GM12873 (cell line): ENCODE measurements at regions not wholly inside any gene's neighbourhood (a gene's known extent, or its start where the extent isn't known, plus 50 kb on each side); places are given as distances from the start of the nearest gene placed in this dataset.

ENCODE experiments used
- TF ChIP-seq, protein P1 (sequence below): IDR thresholded peaks from 2 replicates; pipeline ENCODE4 v1.5.1; 2012; ENCODE audit warnings: low read depth, mild to moderate bottlenecking, moderate library complexity, low read length, control low read depth; ENCODE audit not compliant: insufficient read depth; ENCODE audit errors: missing control alignments

DNA sequence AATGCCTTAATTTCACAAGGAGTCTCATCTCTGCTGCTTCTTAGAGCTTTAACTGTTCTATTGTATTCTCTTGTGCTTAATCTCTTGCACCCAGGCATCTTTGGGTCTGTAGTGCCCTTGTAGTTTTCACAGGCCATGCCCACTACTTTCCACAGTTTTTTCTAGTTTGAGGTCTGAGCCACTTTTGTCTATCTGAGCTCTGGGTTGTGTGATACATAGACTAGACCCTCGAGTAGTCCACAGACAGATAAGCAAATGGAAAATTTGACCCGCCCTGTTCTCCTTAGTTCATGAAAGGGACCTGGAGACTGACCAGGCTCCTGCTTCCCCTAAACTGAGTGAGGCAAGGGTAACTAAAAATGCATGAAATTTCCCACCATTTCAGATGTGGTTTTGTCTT is 466.8 kb upstream of the ZEB2 start:
- TF ChIP-seq, protein P1, sequence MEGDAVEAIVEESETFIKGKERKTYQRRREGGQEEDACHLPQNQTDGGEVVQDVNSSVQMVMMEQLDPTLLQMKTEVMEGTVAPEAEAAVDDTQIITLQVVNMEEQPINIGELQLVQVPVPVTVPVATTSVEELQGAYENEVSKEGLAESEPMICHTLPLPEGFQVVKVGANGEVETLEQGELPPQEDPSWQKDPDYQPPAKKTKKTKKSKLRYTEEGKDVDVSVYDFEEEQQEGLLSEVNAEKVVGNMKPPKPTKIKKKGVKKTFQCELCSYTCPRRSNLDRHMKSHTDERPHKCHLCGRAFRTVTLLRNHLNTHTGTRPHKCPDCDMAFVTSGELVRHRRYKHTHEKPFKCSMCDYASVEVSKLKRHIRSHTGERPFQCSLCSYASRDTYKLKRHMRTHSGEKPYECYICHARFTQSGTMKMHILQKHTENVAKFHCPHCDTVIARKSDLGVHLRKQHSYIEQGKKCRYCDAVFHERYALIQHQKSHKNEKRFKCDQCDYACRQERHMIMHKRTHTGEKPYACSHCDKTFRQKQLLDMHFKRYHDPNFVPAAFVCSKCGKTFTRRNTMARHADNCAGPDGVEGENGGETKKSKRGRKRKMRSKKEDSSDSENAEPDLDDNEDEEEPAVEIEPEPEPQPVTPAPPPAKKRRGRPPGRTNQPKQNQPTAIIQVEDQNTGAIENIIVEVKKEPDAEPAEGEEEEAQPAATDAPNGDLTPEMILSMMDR: no peak

DNA sequence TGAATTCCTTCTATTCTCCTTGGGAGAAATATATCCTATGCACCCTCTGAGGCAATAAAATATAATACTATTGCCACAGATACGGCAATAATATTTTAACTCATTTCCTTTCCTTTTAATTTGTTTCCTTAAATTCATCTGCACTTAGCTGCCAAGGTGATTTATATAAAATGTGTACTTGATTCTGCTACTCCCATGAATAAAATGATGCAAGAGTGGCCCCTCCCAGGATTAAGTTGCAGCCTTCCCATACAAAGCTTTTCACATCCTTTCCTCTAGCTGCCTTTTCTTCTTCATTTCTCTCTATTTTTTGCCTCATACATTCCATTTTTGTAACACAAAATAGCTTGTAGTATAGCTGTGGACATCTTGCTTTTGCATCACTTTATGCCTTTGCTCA is 464.1 kb upstream of the ZEB2 start:
- TF ChIP-seq, protein P1: no peak

DNA sequence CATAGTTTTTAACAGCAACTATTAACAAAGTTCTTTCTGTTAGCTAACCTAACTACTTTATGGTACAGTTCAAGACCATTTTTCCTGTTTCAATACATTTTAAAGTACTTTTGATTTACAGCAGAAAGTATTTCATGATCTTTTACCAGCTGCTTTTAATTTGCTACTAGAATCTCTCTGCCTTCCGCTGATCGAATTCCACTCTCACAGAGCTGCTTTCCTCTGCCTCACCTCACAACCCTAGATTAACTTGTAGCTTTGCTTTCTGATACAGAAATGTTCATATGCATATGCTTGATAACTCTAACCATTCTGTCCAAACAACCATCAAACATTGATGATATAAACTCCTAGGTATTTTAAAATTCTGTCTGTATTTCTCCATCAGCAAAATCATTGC is 463.2 kb upstream of the ZEB2 start:
- TF ChIP-seq, protein P1: no peak

DNA sequence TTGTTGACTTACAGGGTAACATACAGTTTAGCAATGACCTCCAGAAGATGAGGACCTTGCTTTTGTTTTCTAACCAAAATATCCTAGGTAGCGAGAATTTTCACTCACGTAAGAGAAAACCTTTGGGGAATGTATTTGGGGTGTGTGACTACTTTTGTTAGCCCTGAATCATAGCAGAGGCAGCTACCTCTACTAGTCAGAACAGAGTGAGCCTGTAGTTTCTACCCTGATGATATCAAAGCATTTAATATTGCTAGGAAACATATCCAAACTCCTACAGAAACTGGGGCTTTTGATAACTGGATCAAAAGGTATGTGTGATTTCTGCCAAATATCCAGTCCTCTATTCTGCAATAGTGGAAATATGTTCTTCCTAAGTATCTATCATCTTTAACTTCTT is 462.6 kb upstream of the ZEB2 start:
- TF ChIP-seq, protein P1: no peak

DNA sequence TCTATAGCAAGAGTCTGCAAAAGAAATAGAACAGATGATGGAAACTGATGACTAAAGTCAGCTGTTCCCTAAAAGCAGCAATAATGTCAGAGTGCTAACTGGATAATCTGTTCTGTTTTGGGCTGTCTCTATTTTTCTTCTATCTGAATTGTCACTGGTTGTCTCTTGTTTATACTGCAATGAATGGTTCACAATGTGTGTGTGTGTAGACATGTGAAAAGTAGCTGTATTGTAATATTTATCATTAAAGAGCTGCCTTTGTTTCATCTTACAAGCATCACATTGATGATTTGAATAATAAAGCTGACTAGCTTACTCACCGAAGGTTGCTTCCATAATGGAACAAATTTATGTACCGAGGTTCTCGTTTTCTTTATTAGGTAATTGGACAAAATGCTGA is 456.0 kb upstream of the ZEB2 start:
- TF ChIP-seq, protein P1: no peak

DNA sequence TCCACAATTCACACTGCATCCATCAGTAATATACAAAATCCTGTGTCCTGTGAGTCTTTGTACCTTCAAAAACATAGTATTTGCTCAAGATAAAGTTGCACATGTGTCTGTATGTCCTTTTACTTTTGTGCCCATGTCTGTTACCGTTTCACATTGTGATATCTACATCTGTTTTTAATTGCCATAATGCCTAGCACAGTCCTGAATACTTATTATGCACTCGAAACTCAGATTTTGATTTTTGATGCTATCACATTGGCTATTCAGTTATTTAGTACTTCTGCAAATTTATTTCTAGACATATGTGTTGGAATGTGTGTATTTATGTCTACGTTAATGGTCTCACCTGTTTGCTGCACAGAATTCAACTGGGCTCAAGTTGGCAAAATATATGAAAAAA is 452.8 kb upstream of the ZEB2 start:
- TF ChIP-seq, protein P1: no peak

DNA sequence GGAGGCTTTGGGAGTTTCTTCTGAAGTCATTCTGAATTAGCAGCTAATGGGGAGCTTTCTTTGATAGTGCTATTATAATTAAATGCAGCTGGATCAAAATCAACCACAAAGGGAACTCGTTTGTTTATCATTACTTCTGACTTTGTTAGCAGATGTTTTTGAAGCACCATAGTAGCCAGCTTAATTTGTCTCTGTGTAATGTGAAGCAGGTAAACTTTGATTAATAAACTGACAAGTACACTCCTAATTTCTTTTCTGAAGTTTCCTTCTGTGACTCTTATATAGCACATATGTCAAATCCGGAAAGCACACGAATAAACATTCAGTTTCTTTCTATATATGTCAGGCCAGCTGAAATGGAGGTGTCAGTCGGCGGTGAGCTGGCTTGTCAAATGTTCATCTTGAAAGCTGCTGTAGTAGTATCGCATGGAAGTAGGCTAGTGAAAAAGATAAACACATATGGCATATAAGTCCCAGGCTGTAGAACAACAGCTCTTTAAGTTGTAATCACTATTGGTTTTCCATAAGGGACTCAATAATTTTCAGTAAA is 451.9 kb upstream of the ZEB2 start:
- TF ChIP-seq, protein P1: no peak

DNA sequence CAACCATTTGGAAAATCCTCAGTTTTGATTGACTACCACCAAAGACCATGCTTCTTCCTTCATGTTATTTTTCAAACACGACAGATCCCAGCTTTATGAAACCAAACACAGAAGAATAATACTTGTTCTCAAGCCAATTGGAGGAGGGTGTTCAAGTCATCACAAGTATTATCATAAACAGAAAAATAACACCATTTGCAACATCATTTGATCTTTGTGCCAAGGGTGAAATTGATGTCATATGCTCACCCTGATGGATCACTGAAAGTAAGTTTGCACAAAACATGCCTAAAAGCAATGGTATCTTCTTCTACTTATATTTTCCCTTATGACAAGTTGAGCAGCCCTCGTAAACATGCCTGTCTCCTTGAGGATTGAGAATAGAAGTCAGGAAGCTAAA is 448.0 kb upstream of the ZEB2 start:
- TF ChIP-seq, protein P1: no peak
